ENCODE measurements at regions not wholly inside any gene's neighbourhood (a gene's known extent, or its start where the extent isn't known, plus 50 kb on each side); places are given as distances from the start of the nearest gene placed in this dataset.

GRCh38 chrX:8310409-8310808, 139.3 kb upstream of the VCX2 start:
- H3K4me1 Mint-ChIP-seq (ENCODE audit: low read depth, unreplicated experiment), result no peaks in the 10 kb centered on the region
- CTCF ChIA-PET, result no interaction called here
- Histone ChIP-seq H3K4me3 (ENCODE audit: low read depth, low read length) (no peak overlapping the region), H3K4me1 (no peaks in the 10 kb centered on the region), H3K9me3 (no peaks in the 10 kb centered on the region), H3K27me3 (replicated peaks; ENCODE audit: control insufficient read depth, insufficient read depth, low read length) (no peaks in the 10 kb centered on the region; the same call in 1 of the 2 replicates), H3K36me3 (ENCODE audit: control insufficient read depth, insufficient read depth, low read length) (no peaks in the 10 kb centered on the region)
- no peaks in the 10 kb centered on the region for H3K27me3 Mint-ChIP-seq (ENCODE audit: insufficient read depth, unreplicated experiment)
- no peak overlapping the region for H3K27ac Mint-ChIP-seq (ENCODE audit: unreplicated experiment)
- DNase-seq, result no peak
- BruUV-seq (replicated peaks), result no TSS peak
- H3K36me3 Mint-ChIP-seq (ENCODE audit: insufficient read depth, unreplicated experiment), result no peaks in the 10 kb centered on the region
- POLR2A ChIA-PET, result no interaction called here
- TF ChIP-seq CTCF (IDR thresholded peaks at IDR 0.05; ENCODE audit: insufficient read depth in 1 of 2, low read depth in 1 of 2, low read length in 1 of 2, severe bottlenecking in 1 of 2, unreplicated experiment in 1 of 2), result no peak
- intact Hi-C loops (cut with micrococcal nuclease; ENCODE audit: unreplicated experiment), result no loop called here
- H3K4me3 Mint-ChIP-seq (ENCODE audit: unreplicated experiment), result no peak overlapping the region
- H3K9me3 Mint-ChIP-seq (ENCODE audit: unreplicated experiment), result no peaks in the 10 kb centered on the region

DNA sequence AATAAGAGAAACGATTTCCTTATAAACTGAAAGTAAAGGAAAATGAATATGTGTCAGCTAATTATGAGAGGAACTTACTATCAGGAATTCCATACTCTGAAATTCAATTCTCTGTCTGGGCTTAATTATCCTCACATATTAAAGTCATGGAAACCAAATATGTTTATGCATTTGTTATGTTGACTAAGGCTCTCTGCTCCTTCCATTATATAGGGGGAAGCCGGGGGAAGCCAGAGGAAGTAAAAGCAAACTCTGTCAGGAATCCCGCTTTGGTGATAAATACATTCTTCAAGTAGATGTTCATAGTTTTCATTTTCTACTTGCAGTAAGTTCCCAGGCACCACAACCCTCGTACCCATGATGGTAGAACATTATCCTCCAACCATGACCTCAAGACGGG, 142.8 kb upstream of the VCX2 start:
- no TSS peak for BruUV-seq (replicated peaks)
- ChIA-PET CTCF (no interaction called here), POLR2A (no interaction called here)
- Mint-ChIP-seq H3K27me3 (ENCODE audit: insufficient read depth, unreplicated experiment) (no peaks in the 10 kb centered on the region), H3K36me3 (ENCODE audit: insufficient read depth, unreplicated experiment) (no peaks in the 10 kb centered on the region), H3K27ac (ENCODE audit: unreplicated experiment) (no peak overlapping the region), H3K9me3 (ENCODE audit: unreplicated experiment) (no peaks in the 10 kb centered on the region), H3K4me1 (ENCODE audit: low read depth, unreplicated experiment) (no peaks in the 10 kb centered on the region), H3K4me3 (ENCODE audit: unreplicated experiment) (no peak overlapping the region)
- Histone ChIP-seq H3K4me1 (no peaks in the 10 kb centered on the region), H3K9me3 (no peaks in the 10 kb centered on the region), H3K4me3 (ENCODE audit: low read depth, low read length) (no peak overlapping the region), H3K36me3 (ENCODE audit: control insufficient read depth, insufficient read depth, low read length) (no peaks in the 10 kb centered on the region), H3K27me3 (replicated peaks; ENCODE audit: control insufficient read depth, insufficient read depth, low read length) (no peaks in the 10 kb centered on the region)
- TF ChIP-seq CTCF (IDR thresholded peaks at IDR 0.05; ENCODE audit: insufficient read depth in 1 of 2, low read depth in 1 of 2, low read length in 1 of 2, severe bottlenecking in 1 of 2, unreplicated experiment in 1 of 2), result no peak
- intact Hi-C loops (cut with micrococcal nuclease; ENCODE audit: unreplicated experiment), result no loop called here
- no peak for DNase-seq

DNA sequence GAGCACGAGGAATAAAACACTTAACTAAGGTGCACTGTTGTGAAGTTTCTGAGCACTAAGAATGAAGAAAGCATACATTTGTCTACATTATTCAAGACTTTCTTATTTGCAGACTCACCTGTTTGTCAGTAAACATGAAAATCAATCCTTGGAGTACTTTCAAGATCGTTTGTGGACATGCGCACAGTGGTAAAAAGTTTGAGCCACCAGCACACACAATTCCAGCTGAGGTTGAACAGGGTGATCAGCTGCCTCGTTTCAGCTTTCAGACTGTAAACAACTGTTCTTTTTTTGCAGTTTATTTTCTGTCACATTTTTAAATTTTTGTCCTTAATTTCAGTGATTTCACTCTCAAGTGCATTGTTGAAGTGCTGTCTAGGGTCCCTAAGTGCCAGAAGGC, 143.8 kb upstream of the VCX2 start:
- no peak overlapping the region for H3K27ac Mint-ChIP-seq (ENCODE audit: unreplicated experiment)
- Histone ChIP-seq H3K4me1 (no peaks in the 10 kb centered on the region), H3K36me3 (ENCODE audit: control insufficient read depth, insufficient read depth, low read length) (no peaks in the 10 kb centered on the region), H3K27me3 (replicated peaks; ENCODE audit: control insufficient read depth, insufficient read depth, low read length) (no peaks in the 10 kb centered on the region), H3K9me3 (no peaks in the 10 kb centered on the region), H3K4me3 (ENCODE audit: low read depth, low read length) (no peak overlapping the region)
- no peak for DNase-seq
- no peaks in the 10 kb centered on the region for H3K4me1 Mint-ChIP-seq (ENCODE audit: low read depth, unreplicated experiment)
- no peaks in the 10 kb centered on the region for H3K9me3 Mint-ChIP-seq (ENCODE audit: unreplicated experiment)
- BruUV-seq (replicated peaks), result no TSS peak
- intact Hi-C loops (cut with micrococcal nuclease; ENCODE audit: unreplicated experiment), result no loop called here
- no peak for TF ChIP-seq CTCF (IDR thresholded peaks at IDR 0.05; ENCODE audit: insufficient read depth in 1 of 2, low read depth in 1 of 2, low read length in 1 of 2, severe bottlenecking in 1 of 2, unreplicated experiment in 1 of 2)
- H3K36me3 Mint-ChIP-seq (ENCODE audit: insufficient read depth, unreplicated experiment), result no peaks in the 10 kb centered on the region
- H3K4me3 Mint-ChIP-seq (ENCODE audit: unreplicated experiment), result no peak overlapping the region
- ChIA-PET POLR2A (no interaction called here), CTCF (no interaction called here)
- H3K27me3 Mint-ChIP-seq (ENCODE audit: insufficient read depth, unreplicated experiment), result no peaks in the 10 kb centered on the region
